Esophagus mucosa (tissue), 1 donor: ENCODE measurements at regions not wholly inside any gene's neighbourhood (a gene's known extent, or its start where the extent isn't known, plus 50 kb on each side); places are given as distances from the start of the nearest gene placed in this dataset.

Experiments
- ATAC-seq: fragments of 200-7000 bp; cut with Tn5 transposase; one replicate; pipeline ENCODE4 v1.9.1; 2020
- donor health status: DM: yes; HTN: yes; CAD: no.

GRCh38 chr3:83514130-83514914 lies 1444.5 kb upstream of the CADM2 start:
- no peak for ATAC-seq

- ATAC-seq, result no peak
Observed at GRCh38 chr3:83515123-83515522, 1443.7 kb upstream of the CADM2 start.

GRCh38 chr3:83523470-83524073 lies 1435.2 kb upstream of the CADM2 start:
- ATAC-seq, result peak; percentile 79

DNA sequence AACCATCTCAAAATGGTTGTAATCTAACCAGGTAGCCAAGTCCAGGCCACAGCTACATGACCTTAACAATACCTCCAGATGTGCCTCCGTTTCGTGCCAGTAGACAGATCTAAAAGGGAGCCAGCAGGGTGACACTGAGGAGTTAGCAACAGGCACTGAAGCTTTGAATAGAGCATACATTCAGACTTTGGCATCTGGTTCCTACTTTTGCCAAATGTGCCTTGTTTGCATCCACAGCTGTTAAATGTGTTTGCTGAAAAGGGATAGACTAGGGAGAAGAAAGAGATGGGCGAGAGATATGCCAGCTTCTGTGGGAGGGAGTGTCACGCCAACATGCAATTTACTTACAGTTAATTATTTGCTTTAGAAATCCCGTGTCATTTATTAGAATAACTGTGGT lies 1433.9 kb upstream of the CADM2 start:
- no peak for ATAC-seq

GRCh38 chr3:83559082-83559481 lies 1399.7 kb upstream of the CADM2 start:
- ATAC-seq, result no peak

GRCh38 chr3:83567935-83568334 lies 1390.9 kb upstream of the CADM2 start:
- ATAC-seq, result no peak

- ATAC-seq, result no peak
Observed at GRCh38 chr3:83581546-83581945, 1377.2 kb upstream of the CADM2 start.

DNA sequence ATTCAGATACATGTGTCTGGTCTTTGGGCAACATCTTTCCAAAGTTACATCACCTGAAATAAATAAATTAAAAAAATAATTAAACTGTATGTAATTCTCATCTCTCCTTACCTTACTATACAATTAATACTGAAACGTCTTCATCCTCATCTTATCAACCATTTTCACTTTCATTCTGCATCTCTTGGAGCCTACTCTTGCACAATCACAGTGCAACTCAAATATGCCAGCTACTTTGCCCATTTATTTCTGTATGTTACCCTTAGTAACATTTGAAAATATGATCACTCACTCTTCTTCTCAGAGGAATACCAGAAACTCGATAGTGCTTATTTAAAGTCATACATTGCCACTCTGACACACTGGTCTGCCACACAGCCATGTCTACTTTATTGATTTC lies 1357.1 kb upstream of the CADM2 start:
- ATAC-seq, result no peak

DNA sequence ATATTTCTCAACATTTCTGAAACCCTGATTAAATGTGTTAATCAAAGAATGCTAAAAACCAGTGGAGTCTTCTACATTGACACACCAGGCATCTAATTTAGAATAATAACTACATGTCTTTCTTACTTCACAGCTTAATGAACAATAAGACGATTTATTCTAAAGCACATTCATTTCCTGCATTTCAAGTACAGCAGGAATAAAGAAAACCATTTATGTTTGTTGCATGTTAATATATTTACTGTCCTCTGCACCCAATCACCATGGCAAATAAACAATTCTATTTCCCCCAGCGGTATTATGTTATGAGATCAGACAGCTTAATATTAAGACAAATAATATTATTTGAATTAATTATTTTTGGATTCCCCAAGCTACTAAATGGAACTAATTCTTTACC lies 1336.3 kb upstream of the CADM2 start:
- ATAC-seq, result no peak

- ATAC-seq, result no peak
Observed at GRCh38 chr3:83625261-83625660, 1333.5 kb upstream of the CADM2 start.

DNA sequence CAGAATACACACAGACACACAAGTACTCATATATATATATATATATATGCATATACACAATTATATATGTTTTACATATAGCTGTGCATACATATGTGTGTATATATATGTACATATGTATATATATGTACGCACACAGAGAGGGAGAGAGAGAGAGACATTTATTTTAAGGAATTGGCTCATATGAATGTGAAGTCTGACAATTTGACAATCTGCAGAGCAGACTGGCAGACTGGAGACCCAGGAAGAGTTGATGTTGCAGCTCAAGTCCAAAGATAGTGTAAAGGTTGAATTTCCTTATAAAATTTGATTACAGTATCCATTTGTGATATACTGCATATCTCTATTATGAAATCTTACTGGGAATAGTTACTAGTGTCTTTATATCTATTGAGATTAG lies 1330.3 kb upstream of the CADM2 start:
- no peak for ATAC-seq

DNA sequence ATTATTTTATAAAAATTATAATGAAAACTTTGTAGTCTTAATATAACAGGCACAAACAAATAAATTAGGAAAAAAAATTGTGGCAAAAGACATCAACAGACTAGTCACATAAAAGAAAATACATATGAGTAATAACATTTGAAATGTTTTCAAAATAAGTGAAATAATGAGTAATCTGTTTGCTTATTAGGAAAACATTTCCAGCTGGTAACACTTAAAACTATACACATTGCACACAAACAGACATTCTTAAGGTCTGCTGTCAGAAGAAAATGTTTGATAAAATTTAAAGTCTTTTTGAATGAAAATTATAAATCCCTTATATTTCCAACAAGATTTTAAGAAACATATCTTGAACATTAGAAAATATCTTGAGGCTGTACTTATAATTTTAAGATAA lies 1326.3 kb upstream of the CADM2 start:
- ATAC-seq, result no peak

- no peak for ATAC-seq
Observed at GRCh38 chr3:83633758-83634157, 1325.0 kb upstream of the CADM2 start.

GRCh38 chr3:83649692-83650091 lies 1309.1 kb upstream of the CADM2 start:
- no peak for ATAC-seq

DNA sequence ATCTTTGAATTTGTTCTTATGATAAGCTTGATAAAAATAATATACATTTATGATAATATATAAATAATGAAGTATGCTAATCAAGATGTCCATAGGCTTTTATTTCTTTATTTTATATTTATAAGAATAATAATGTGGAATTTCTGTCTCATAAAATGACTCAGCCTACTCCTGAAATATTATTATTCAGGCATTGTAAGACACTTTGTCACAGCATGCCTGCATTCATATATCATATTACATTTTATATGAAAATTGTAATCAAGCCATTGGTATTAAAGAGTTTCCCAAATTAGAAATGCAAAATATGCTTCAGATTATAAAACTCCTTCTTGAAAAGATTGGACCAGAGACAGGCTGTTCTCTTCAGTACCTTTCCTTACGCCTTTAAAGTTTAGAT lies 1303.7 kb upstream of the CADM2 start:
- ATAC-seq, result no peak

- no peak for ATAC-seq
Observed at GRCh38 chr3:83662381-83662960, 1296.3 kb upstream of the CADM2 start.

- ATAC-seq, result no peak
Observed at GRCh38 chr3:83670416-83670815, 1288.4 kb upstream of the CADM2 start.

- ATAC-seq, result no peak
Observed at GRCh38 chr3:83683937-83684598, 1274.7 kb upstream of the CADM2 start.

GRCh38 chr3:83706669-83707068 lies 1252.1 kb upstream of the CADM2 start:
- ATAC-seq, result no peak

GRCh38 chr3:83715307-83715706 lies 1243.5 kb upstream of the CADM2 start:
- no peak for ATAC-seq

- ATAC-seq, result no peak
Observed at GRCh38 chr3:83729576-83729975, 1229.2 kb upstream of the CADM2 start.

DNA sequence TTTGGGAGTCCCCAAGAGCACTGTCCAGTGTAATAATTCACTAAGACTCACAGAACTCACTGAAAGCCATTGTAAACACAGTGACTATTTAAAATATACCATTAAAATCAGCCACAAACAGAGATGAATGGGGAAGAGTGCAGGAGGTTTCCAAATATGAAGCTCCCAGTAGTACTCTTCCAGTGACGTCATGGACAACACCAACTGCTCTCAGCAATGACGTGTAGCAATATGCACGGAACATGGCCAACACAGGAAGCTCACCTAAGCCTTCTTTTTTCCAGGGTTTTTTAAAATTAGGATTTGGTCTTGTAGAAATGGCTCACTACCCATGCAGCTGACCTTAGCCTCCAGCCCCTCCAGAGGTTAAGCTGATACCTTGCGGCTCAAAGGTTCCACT lies 1224.1 kb upstream of the CADM2 start:
- ATAC-seq, result no peak

DNA sequence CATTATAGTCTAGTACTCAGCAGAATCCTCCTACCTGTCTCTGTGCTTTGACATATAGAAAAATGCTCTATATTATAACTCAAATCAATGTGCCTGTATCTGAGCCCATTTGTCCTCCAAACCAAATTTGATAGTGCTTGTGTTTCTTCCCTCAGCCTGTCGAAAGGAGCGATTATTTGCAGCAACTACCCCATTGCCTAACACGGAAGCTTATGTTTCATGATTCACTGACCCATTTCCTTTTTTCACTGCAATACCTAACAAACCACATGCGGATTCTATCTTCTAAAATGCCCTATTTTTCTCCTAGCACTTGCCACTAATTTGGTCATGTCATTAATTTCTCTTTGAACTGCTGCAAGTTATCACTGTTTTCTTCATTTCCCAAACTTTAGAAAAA lies 1220.6 kb upstream of the CADM2 start:
- no peak for ATAC-seq

DNA sequence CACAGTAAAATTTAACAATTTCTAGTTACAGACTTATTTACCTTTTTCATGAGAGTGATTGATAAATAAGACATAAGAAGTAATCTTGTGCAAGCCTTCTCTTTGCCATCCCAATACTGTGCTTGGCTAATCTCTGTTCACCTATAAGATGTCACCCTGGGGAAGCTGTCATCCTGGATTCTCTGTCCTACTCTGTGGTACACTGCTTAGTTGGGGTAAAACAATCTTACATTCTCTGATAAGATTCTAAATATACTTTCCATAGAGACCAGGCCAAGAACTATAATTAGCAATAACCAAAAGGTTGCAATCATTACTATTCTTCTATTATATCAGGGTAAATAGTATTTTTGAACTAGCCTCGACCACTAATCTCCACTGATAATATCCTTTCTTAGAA lies 1218.3 kb upstream of the CADM2 start:
- ATAC-seq, result no peak
